ENCODE measurements at regions not wholly inside any gene's neighbourhood (a gene's known extent, or its start where the extent isn't known, plus 50 kb on each side); places are given as distances from the start of the nearest gene placed in this dataset.

DNA sequence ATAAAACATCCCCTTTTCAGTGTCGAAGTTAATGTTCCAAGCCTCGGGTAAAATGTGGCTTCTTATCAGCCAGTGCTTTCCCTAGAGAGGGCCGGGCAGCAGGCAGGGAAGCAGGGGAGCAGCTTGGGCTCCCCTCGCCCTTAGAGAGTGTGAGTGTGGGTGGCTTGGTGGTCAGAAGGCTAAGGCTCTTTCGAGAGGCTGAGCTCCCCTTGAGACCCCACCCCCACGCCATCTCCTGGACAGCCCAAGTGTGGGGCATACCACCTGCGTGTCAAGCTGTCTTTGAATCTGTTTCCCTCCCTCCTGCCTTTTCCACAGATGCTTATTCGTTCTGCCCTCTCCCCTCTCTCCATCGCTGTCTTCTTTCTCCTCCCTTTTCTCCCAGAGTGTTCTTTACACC, 95.1 kb upstream of the FOXP4 start:
- Histone ChIP-seq H2AFZ (ENCODE audit: low read length) (no peak overlapping the region), H3K27ac (ENCODE audit: low read depth, low read length, poor library complexity, severe bottlenecking) (no peak overlapping the region), H3K9me2 (ENCODE audit: low read depth, low read length) (no peaks in the 10 kb centered on the region), H3K27me3 (ENCODE audit: insufficient read depth, low read length) (no peaks in the 10 kb centered on the region), H3K4me2 (ENCODE audit: low read length) (no peak overlapping the region), H3K4me3 (ENCODE audit: low read depth, low read length, poor library complexity, severe bottlenecking) (no peak overlapping the region), H3K9me3 (ENCODE audit: low read length) (no peaks in the 10 kb centered on the region), H3K36me3 (ENCODE audit: insufficient read depth, low read length) (no peaks in the 10 kb centered on the region), H3K79me2 (ENCODE audit: insufficient read depth, low read length) (no peaks in the 10 kb centered on the region), H3F3A (ENCODE audit: insufficient read depth, low read length) (no peaks in the 10 kb centered on the region), H4K20me1 (ENCODE audit: insufficient read depth, low read length) (no peaks in the 10 kb centered on the region), H3K4me1 (ENCODE audit: insufficient read depth, low read length, severe bottlenecking) (no peaks in the 10 kb centered on the region), H3K9ac (ENCODE audit: low read length) (no peak overlapping the region)
- TF ChIP-seq EZH2 (IDR thresholded peaks at IDR 0.05; ENCODE audit: borderline replicate concordance, low read length) (no peak), CTCF (IDR thresholded peaks at IDR 0.05; ENCODE audit: low read length) (peak; percentile 33; the same call in 1 of the 2 replicates)

- Histone ChIP-seq H4K20me1 (ENCODE audit: insufficient read depth, low read length) (no peaks in the 10 kb centered on the region), H3K4me2 (ENCODE audit: low read length) (no peak overlapping the region), H3K9me2 (ENCODE audit: low read depth, low read length) (no peaks in the 10 kb centered on the region), H3K4me1 (ENCODE audit: insufficient read depth, low read length, severe bottlenecking) (no peaks in the 10 kb centered on the region), H3K36me3 (ENCODE audit: insufficient read depth, low read length) (no peaks in the 10 kb centered on the region), H3K27me3 (ENCODE audit: insufficient read depth, low read length) (no peaks in the 10 kb centered on the region), H3K27ac (ENCODE audit: low read depth, low read length, poor library complexity, severe bottlenecking) (no peak overlapping the region), H3K79me2 (ENCODE audit: insufficient read depth, low read length) (no peaks in the 10 kb centered on the region), H3K4me3 (ENCODE audit: low read depth, low read length, poor library complexity, severe bottlenecking) (no peak overlapping the region), H3K9me3 (ENCODE audit: low read length) (no peaks in the 10 kb centered on the region), H3F3A (ENCODE audit: insufficient read depth, low read length) (no peaks in the 10 kb centered on the region), H2AFZ (ENCODE audit: low read length) (no peak overlapping the region), H3K9ac (ENCODE audit: low read length) (no peak overlapping the region)
- no peak for TF ChIP-seq EZH2 (IDR thresholded peaks at IDR 0.05; ENCODE audit: borderline replicate concordance, low read length)
- no peak for TF ChIP-seq CTCF (IDR thresholded peaks at IDR 0.05; ENCODE audit: low read length)
Observed at GRCh38 chr6:41451515-41452163, 94.5 kb upstream of the FOXP4 start.

DNA sequence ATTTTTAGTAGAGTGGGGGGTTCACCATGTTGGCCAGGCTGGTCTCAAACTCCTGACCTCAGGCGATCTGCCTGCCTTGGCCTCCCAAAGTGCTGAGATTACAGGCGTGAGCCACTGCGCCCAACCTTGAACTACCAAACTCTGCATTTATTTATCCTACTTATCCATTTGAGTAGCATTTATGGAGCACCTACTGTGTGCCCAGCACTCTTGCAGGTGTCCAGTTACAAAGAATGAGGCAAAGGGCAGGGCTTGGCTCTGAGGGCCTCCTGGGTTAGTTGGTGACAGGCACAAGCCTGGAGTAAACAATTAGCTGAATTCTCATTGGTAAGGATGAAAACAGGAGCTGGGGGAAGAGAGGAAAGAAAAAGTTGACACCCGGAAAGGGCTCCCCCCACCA, 93.4 kb upstream of the FOXP4 start:
- H3K4me2 ChIP-seq (ENCODE audit: low read length): no peak overlapping the region
- TF ChIP-seq EZH2 (IDR thresholded peaks at IDR 0.05; ENCODE audit: borderline replicate concordance, low read length): no peak
- TF ChIP-seq CTCF (IDR thresholded peaks at IDR 0.05; ENCODE audit: low read length): no peak
- H3K4me1 ChIP-seq (ENCODE audit: insufficient read depth, low read length, severe bottlenecking): no peaks in the 10 kb centered on the region

More for the DNA sequence above, 93.4 kb upstream of the FOXP4 start:
- H3K9ac ChIP-seq (ENCODE audit: low read length): no peak overlapping the region
- H3K9me2 ChIP-seq (ENCODE audit: low read depth, low read length): no peaks in the 10 kb centered on the region
- H2AFZ ChIP-seq (ENCODE audit: low read length): no peak overlapping the region
- H3K4me3 ChIP-seq (ENCODE audit: low read depth, low read length, poor library complexity, severe bottlenecking): no peak overlapping the region
- H3K79me2 ChIP-seq (ENCODE audit: insufficient read depth, low read length): no peaks in the 10 kb centered on the region
- no peaks in the 10 kb centered on the region for H3K9me3 ChIP-seq (ENCODE audit: low read length)
- H4K20me1 ChIP-seq (ENCODE audit: insufficient read depth, low read length): no peaks in the 10 kb centered on the region
- no peaks in the 10 kb centered on the region for H3F3A ChIP-seq (ENCODE audit: insufficient read depth, low read length)
- no peaks in the 10 kb centered on the region for H3K36me3 ChIP-seq (ENCODE audit: insufficient read depth, low read length)
- no peaks in the 10 kb centered on the region for H3K27me3 ChIP-seq (ENCODE audit: insufficient read depth, low read length)
- no peak overlapping the region for H3K27ac ChIP-seq (ENCODE audit: low read depth, low read length, poor library complexity, severe bottlenecking)

Data from OCI-LY1 (cell line).